Small intestine (tissue), 7 donors: ENCODE measurements at regions not wholly inside any gene's neighbourhood (a gene's known extent, or its start where the extent isn't known, plus 50 kb on each side); places are given as distances from the start of the nearest gene placed in this dataset.

Experiments used
- DNase-seq, 2 donors: peaks; one replicate each; pipeline versions ENCODE4 v3.0.0 to v3.0.0-alpha.2; 2013
- FAIRE-seq: peaks from 2 replicates; lab custom pipeline; 2012; peaks lifted over from hg19 to GRCh38; lab: Jason Lieb, UNC
- H3K27ac ChIP-seq, 3 donors: one replicate each; pipeline ENCODE4 v1.5.1; 2013; ENCODE audit warnings: low read length in 2 of 3, mild to moderate bottlenecking in 2 of 3, control low read depth in 1 of 3, inconsistent platforms in 1 of 3, low read depth in 1 of 3, moderate library complexity in 1 of 3
- H3K27me3 ChIP-seq, 3 donors: one replicate each; pipeline ENCODE4 v1.6.1; 2013; ENCODE audit warnings: low read length in 3 of 3, inconsistent platforms in 1 of 3; ENCODE audit not compliant: control insufficient read depth in 3 of 3, insufficient read depth in 3 of 3
- H3K36me3 ChIP-seq, 3 donors: one replicate each; pipeline ENCODE4 v1.6.1; 2013; ENCODE audit warnings: low read length in 3 of 3, inconsistent platforms in 1 of 3, low read depth in 1 of 3, mild to moderate bottlenecking in 1 of 3, moderate library complexity in 1 of 3; ENCODE audit not compliant: control insufficient read depth in 3 of 3, insufficient read depth in 2 of 3
- H3K4me1 ChIP-seq, 3 donors: one replicate each; pipeline ENCODE4 v1.6.1; 2013; ENCODE audit warnings: low read length in 2 of 3, inconsistent platforms in 1 of 3, low read depth in 1 of 3, mild to moderate bottlenecking in 1 of 3, moderate library complexity in 1 of 3; ENCODE audit not compliant: control insufficient read depth in 3 of 3, insufficient read depth in 2 of 3
- H3K4me3 ChIP-seq, 3 donors: one replicate each; pipeline ENCODE4 v1.5.1; 2013; ENCODE audit warnings: low read length in 3 of 3, control low read depth in 1 of 3, inconsistent platforms in 1 of 3, low read depth in 1 of 3, mild to moderate bottlenecking in 1 of 3, moderate library complexity in 1 of 3
- H3K9me3 ChIP-seq, 2 donors: one replicate each; pipeline ENCODE4 v1.6.1; 2013; ENCODE audit warnings: low read depth in 1 of 2, low read length in 1 of 2; ENCODE audit not compliant: control insufficient read depth in 2 of 2, insufficient read depth in 1 of 2
- WGBS, 3 donors: extraction: QIAGEN DNeasy Blood & Tissue Kit; methylation state at CpG; one replicate each; pipeline ENCODE4 v1.1.7; 2013; 5-methylcytosine and 5-hydroxymethylcytosine counted together
- donor health status: healthy with polysubstance abuse.
- donor health status: control.
- donor health status: control.
- donor health status: Bipolar disorder and iron deficiency.
- donor health status: healthy.

- Histone ChIP-seq H3K36me3 (no peaks in the 10 kb centered on the region), H3K4me3 (no peak overlapping the region), H3K27me3 (no peaks in the 10 kb centered on the region), H3K27ac (no peak overlapping the region), H3K4me1 (no peaks in the 10 kb centered on the region), H3K9me3 (no peaks in the 10 kb centered on the region)
- 84 to 91% (median 88%) methylated on average over 6 of the region's 6 CpGs for WGBS, 3 donors
- FAIRE-seq (no peak), DNase-seq (no peak)
Measured at GRCh38 chrX:17913801-17914200, 52.7 kb upstream of the RAI2 start.
